ENCODE measurements at regions not wholly inside any gene's neighbourhood (a gene's known extent, or its start where the extent isn't known, plus 50 kb on each side); places are given as distances from the start of the nearest gene placed in this dataset.

- no peak for DNase-seq (ENCODE audit: low spot score, unreplicated experiment)
- H3K27me3 Mint-ChIP-seq, result peaks cover 44% of the 10 kb centered on the region
- no peaks in the 10 kb centered on the region for H3K36me3 Mint-ChIP-seq (ENCODE audit: insufficient read depth)
- H3K4me1 Mint-ChIP-seq (ENCODE audit: low read depth), result peaks cover 13% of the 10 kb centered on the region
- no peak overlapping the region for H3K27ac Mint-ChIP-seq
- H3K9me3 Mint-ChIP-seq (ENCODE audit: low read depth), result peaks cover 5% of the 10 kb centered on the region
- TF ChIP-seq, protein P1, sequence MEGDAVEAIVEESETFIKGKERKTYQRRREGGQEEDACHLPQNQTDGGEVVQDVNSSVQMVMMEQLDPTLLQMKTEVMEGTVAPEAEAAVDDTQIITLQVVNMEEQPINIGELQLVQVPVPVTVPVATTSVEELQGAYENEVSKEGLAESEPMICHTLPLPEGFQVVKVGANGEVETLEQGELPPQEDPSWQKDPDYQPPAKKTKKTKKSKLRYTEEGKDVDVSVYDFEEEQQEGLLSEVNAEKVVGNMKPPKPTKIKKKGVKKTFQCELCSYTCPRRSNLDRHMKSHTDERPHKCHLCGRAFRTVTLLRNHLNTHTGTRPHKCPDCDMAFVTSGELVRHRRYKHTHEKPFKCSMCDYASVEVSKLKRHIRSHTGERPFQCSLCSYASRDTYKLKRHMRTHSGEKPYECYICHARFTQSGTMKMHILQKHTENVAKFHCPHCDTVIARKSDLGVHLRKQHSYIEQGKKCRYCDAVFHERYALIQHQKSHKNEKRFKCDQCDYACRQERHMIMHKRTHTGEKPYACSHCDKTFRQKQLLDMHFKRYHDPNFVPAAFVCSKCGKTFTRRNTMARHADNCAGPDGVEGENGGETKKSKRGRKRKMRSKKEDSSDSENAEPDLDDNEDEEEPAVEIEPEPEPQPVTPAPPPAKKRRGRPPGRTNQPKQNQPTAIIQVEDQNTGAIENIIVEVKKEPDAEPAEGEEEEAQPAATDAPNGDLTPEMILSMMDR (IDR thresholded peaks at IDR 0.05; ENCODE audit: unreplicated experiment), result no peak
- no peak overlapping the region for H3K4me3 Mint-ChIP-seq (ENCODE audit: low read depth)
Measured at GRCh38 chr22:27197618-27198017, 540.2 kb downstream of the MIAT start.

GRCh38 chr22:27198518-27199035 is 541.2 kb downstream of the MIAT start:
- Mint-ChIP-seq H3K4me1 (ENCODE audit: low read depth) (peaks cover 19% of the 10 kb centered on the region), H3K36me3 (ENCODE audit: insufficient read depth) (no peaks in the 10 kb centered on the region), H3K9me3 (ENCODE audit: low read depth) (peaks cover 5% of the 10 kb centered on the region), H3K27me3 (peaks cover 39% of the 10 kb centered on the region), H3K4me3 (ENCODE audit: low read depth) (no peak overlapping the region), H3K27ac (no peak overlapping the region)
- TF ChIP-seq, protein P1 (IDR thresholded peaks at IDR 0.05; ENCODE audit: unreplicated experiment), result no peak
- DNase-seq (ENCODE audit: low spot score, unreplicated experiment), result no peak

DNA sequence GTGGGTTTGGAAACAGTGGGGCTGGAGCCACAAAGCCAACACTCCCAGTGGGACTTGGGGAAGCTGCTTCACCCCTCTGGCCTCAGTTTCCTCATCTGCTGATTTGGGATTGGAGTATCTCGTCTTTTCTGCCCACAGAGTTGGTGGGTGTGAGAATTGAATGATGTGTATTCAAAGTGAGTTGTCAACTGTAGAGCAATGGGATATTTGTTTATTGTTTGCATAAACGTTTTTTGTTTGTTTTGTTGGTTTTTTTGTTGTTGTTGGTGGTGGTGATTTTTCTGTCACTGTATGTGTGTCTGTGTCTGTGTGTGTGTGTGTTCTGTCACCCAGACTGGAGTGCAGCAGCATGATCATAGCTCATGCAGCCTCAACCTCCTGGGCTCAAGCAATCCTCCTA is 542.0 kb downstream of the MIAT start:
- Mint-ChIP-seq H3K36me3 (ENCODE audit: insufficient read depth) (no peaks in the 10 kb centered on the region), H3K4me3 (ENCODE audit: low read depth) (no peak overlapping the region), H3K9me3 (ENCODE audit: low read depth) (peaks cover 5% of the 10 kb centered on the region), H3K27ac (no peak overlapping the region), H3K4me1 (ENCODE audit: low read depth) (peaks cover 19% of the 10 kb centered on the region), H3K27me3 (peaks cover 37% of the 10 kb centered on the region)
- DNase-seq (ENCODE audit: low spot score, unreplicated experiment), result no peak
- TF ChIP-seq, protein P1 (IDR thresholded peaks at IDR 0.05; ENCODE audit: unreplicated experiment), result no peak

- H3K27me3 Mint-ChIP-seq, result peaks cover 27% of the 10 kb centered on the region
- DNase-seq (ENCODE audit: low spot score, unreplicated experiment), result no peak
- no peaks in the 10 kb centered on the region for H3K36me3 Mint-ChIP-seq (ENCODE audit: insufficient read depth)
- H3K4me3 Mint-ChIP-seq (ENCODE audit: low read depth), result no peak overlapping the region
- TF ChIP-seq, protein P1 (IDR thresholded peaks at IDR 0.05; ENCODE audit: unreplicated experiment), result no peak
- peaks cover 19% of the 10 kb centered on the region for H3K4me1 Mint-ChIP-seq (ENCODE audit: low read depth)
- peaks cover 5% of the 10 kb centered on the region for H3K9me3 Mint-ChIP-seq (ENCODE audit: low read depth)
- H3K27ac Mint-ChIP-seq, result peak overlapping the region; percentile 1
Measured at GRCh38 chr22:27201276-27201675, 543.9 kb downstream of the MIAT start.

DNA sequence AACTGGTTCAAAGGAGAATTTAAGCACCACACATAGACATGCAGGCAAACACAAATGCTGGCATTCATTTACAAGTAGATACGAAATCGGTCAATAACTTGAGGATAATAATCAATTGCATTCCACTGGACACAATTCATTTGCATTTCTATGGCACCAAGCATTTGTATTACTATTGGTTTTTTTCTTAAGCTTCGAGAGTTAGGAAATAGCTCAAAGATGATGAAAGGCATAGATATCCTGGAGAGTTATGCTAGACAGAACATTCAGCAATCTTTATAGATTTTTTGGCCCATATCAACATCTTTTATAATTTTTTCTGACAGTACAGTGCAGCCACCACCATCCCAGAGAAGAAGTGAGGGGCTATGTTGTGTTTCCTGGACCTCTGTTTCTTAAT is 544.4 kb downstream of the MIAT start:
- Mint-ChIP-seq H3K4me3 (ENCODE audit: low read depth) (no peak overlapping the region), H3K36me3 (ENCODE audit: insufficient read depth) (no peaks in the 10 kb centered on the region), H3K27me3 (peaks cover 28% of the 10 kb centered on the region), H3K27ac (peak overlapping the region; percentile 1), H3K4me1 (ENCODE audit: low read depth) (peaks cover 19% of the 10 kb centered on the region), H3K9me3 (ENCODE audit: low read depth) (peaks cover 5% of the 10 kb centered on the region)
- DNase-seq (ENCODE audit: low spot score, unreplicated experiment), result no peak
- TF ChIP-seq, protein P1 (IDR thresholded peaks at IDR 0.05; ENCODE audit: unreplicated experiment), result no peak

All from progenitor cell of endocrine pancreas (in vitro differentiated cells).